ENCODE measurements at regions not wholly inside any gene's neighbourhood (a gene's known extent, or its start where the extent isn't known, plus 50 kb on each side); places are given as distances from the start of the nearest gene placed in this dataset.

GRCh38 chr3:10716964-10717363, 99.1 kb upstream of the SLC6A11 start:
- no peaks in the 10 kb centered on the region for H3K36me3 ChIP-seq
- intact Hi-C loops (cut with micrococcal nuclease): no loop called here
- peaks cover 75% of the 10 kb centered on the region for H3K27me3 ChIP-seq (ENCODE audit: low read depth)
- H3K4me3 ChIP-seq: no peak overlapping the region
- TF ChIP-seq CTCF (IDR thresholded peaks at IDR 0.05; ENCODE audit: borderline replicate concordance): no peak
- no peaks in the 10 kb centered on the region for H3K4me1 ChIP-seq
- no peak overlapping the region for H3K27ac ChIP-seq (replicated peaks)
- peaks cover 13% of the 10 kb centered on the region for H3K9me3 ChIP-seq (replicated peaks)
- DNase-seq: no peak

GRCh38 chr3:10717756-10718155, 98.3 kb upstream of the SLC6A11 start:
- intact Hi-C loops (cut with micrococcal nuclease): no loop called here
- no peak overlapping the region for H3K27ac ChIP-seq (replicated peaks)
- H3K36me3 ChIP-seq: no peaks in the 10 kb centered on the region
- peaks cover 74% of the 10 kb centered on the region for H3K27me3 ChIP-seq (ENCODE audit: low read depth)
- no peak overlapping the region for H3K4me3 ChIP-seq
- TF ChIP-seq CTCF (IDR thresholded peaks at IDR 0.05; ENCODE audit: borderline replicate concordance): no peak
- DNase-seq: no peak
- H3K9me3 ChIP-seq (replicated peaks): peaks cover 13% of the 10 kb centered on the region
- no peaks in the 10 kb centered on the region for H3K4me1 ChIP-seq

- Histone ChIP-seq H3K36me3 (no peaks in the 10 kb centered on the region), H3K27me3 (ENCODE audit: low read depth) (peaks cover 73% of the 10 kb centered on the region), H3K27ac (replicated peaks) (no peak overlapping the region), H3K9me3 (replicated peaks) (no peaks in the 10 kb centered on the region), H3K4me1 (no peaks in the 10 kb centered on the region), H3K4me3 (no peak overlapping the region)
- intact Hi-C loops (cut with micrococcal nuclease): no loop called here
- no peak for TF ChIP-seq CTCF (IDR thresholded peaks at IDR 0.05; ENCODE audit: borderline replicate concordance)
- DNase-seq: no peak
These were observed 94.9 kb upstream of the SLC6A11 start for GRCh38 chr3:10721101-10721500.

GRCh38 chr3:10722911-10723310, 93.1 kb upstream of the SLC6A11 start:
- H3K4me3 ChIP-seq: no peak overlapping the region
- intact Hi-C loops (cut with micrococcal nuclease): no loop called here
- peaks cover 81% of the 10 kb centered on the region for H3K27me3 ChIP-seq (ENCODE audit: low read depth)
- H3K36me3 ChIP-seq: no peaks in the 10 kb centered on the region
- H3K9me3 ChIP-seq (replicated peaks): no peaks in the 10 kb centered on the region
- H3K27ac ChIP-seq (replicated peaks): no peak overlapping the region
- no peak for TF ChIP-seq CTCF (IDR thresholded peaks at IDR 0.05; ENCODE audit: borderline replicate concordance)
- H3K4me1 ChIP-seq: no peaks in the 10 kb centered on the region
- no peak for DNase-seq

- H3K4me3 ChIP-seq: no peak overlapping the region
- no peaks in the 10 kb centered on the region for H3K36me3 ChIP-seq
- intact Hi-C loops (cut with micrococcal nuclease): no loop called here
- H3K27ac ChIP-seq (replicated peaks): no peak overlapping the region
- peaks cover 86% of the 10 kb centered on the region for H3K27me3 ChIP-seq (ENCODE audit: low read depth)
- H3K4me1 ChIP-seq: no peaks in the 10 kb centered on the region
- no peak for DNase-seq
- TF ChIP-seq CTCF (IDR thresholded peaks at IDR 0.05; ENCODE audit: borderline replicate concordance): no peak
- H3K9me3 ChIP-seq (replicated peaks): no peaks in the 10 kb centered on the region
These were observed 92.0 kb upstream of the SLC6A11 start for GRCh38 chr3:10723991-10724390.

- no peaks in the 10 kb centered on the region for H3K36me3 ChIP-seq
- intact Hi-C loops (cut with micrococcal nuclease): no loop called here
- no peak for DNase-seq
- H3K4me1 ChIP-seq: no peaks in the 10 kb centered on the region
- H3K27ac ChIP-seq (replicated peaks): no peak overlapping the region
- no peak for TF ChIP-seq CTCF (IDR thresholded peaks at IDR 0.05; ENCODE audit: borderline replicate concordance)
- no peaks in the 10 kb centered on the region for H3K9me3 ChIP-seq (replicated peaks)
- peaks cover 91% of the 10 kb centered on the region for H3K27me3 ChIP-seq (ENCODE audit: low read depth)
- no peak overlapping the region for H3K4me3 ChIP-seq
These were observed 91.0 kb upstream of the SLC6A11 start for GRCh38 chr3:10725067-10725466.
